WERI-Rb-1 (cell line): ENCODE measurements at regions not wholly inside any gene's neighbourhood (a gene's known extent, or its start where the extent isn't known, plus 50 kb on each side); places are given as distances from the start of the nearest gene placed in this dataset.

Source experiments
- DNase-seq: peaks from one replicate; pipeline ENCODE4 v3.0.0-alpha.2; 2020
- H3K27ac ChIP-seq: fragments of 250-450 bp; sonication (Bioruptor Pico); 2 replicates; pipeline ENCODE4 v1.5.1; 2020; ENCODE audit warnings: mild to moderate bottlenecking, moderate library complexity
- H3K27me3 ChIP-seq: fragments of 250-450 bp; sonication (Bioruptor Pico); 2 replicates; pipeline ENCODE4 v1.5.1; 2021; ENCODE audit warnings: mild to moderate bottlenecking, low read depth, moderate library complexity; ENCODE audit not compliant: insufficient read depth, severe bottlenecking
- H3K36me3 ChIP-seq: fragments of 250-450 bp; sonication (Bioruptor Pico); 2 replicates; pipeline ENCODE4 v1.5.1; 2020; ENCODE audit warnings: mild to moderate bottlenecking, moderate library complexity
- H3K4me3 ChIP-seq: 2 replicates; pipeline ENCODE4 v1.5.1; 2011; ENCODE audit warnings: low read depth, mild to moderate bottlenecking, control low read depth, low read length
- H3K9me3 ChIP-seq: fragments of 250-450 bp; sonication (Bioruptor Pico); 2 replicates; pipeline ENCODE4 v1.5.1; 2021; ENCODE audit warnings: mild to moderate bottlenecking, moderate library complexity; ENCODE audit not compliant: severe bottlenecking
- TF ChIP-seq, protein P1 (sequence below): IDR thresholded peaks from 2 replicates; pipeline ENCODE4 v1.5.1; 2011; ENCODE audit warnings: low read depth, mild to moderate bottlenecking, control low read depth, inconsistent platforms, low read length

GRCh38 chr15:98151096-98151495, 190.6 kb downstream of the ARRDC4 start:
- Histone ChIP-seq H3K4me3 (no peak overlapping the region), H3K27ac (no peak overlapping the region), H3K27me3 (peaks cover 49% of the 10 kb centered on the region), H3K9me3 (no peaks in the 10 kb centered on the region), H3K36me3 (no peaks in the 10 kb centered on the region)
- DNase-seq, result no peak
- TF ChIP-seq, protein P1, sequence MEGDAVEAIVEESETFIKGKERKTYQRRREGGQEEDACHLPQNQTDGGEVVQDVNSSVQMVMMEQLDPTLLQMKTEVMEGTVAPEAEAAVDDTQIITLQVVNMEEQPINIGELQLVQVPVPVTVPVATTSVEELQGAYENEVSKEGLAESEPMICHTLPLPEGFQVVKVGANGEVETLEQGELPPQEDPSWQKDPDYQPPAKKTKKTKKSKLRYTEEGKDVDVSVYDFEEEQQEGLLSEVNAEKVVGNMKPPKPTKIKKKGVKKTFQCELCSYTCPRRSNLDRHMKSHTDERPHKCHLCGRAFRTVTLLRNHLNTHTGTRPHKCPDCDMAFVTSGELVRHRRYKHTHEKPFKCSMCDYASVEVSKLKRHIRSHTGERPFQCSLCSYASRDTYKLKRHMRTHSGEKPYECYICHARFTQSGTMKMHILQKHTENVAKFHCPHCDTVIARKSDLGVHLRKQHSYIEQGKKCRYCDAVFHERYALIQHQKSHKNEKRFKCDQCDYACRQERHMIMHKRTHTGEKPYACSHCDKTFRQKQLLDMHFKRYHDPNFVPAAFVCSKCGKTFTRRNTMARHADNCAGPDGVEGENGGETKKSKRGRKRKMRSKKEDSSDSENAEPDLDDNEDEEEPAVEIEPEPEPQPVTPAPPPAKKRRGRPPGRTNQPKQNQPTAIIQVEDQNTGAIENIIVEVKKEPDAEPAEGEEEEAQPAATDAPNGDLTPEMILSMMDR, result no peak

DNA sequence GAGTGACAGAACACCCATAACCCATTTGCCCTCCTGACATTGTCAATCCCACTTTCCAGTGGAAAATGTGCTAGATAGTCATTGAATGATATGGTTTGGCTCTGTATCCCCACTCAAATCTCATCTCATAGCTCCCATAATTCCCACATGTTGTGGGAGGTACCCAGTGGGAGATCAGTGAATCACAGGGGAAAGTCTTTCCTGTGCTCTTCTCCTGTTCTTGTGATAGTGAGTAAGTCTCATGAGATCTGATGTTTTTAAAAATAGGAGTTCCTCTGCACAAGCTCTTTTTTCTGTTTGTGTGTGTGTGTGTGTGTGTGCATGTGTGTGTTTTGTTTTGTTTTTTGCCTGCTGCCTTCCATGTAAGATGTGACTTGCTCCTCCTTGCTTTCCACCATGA, 191.7 kb downstream of the ARRDC4 start:
- Histone ChIP-seq H3K27me3 (peaks cover 39% of the 10 kb centered on the region), H3K9me3 (no peaks in the 10 kb centered on the region), H3K4me3 (no peak overlapping the region), H3K36me3 (no peaks in the 10 kb centered on the region), H3K27ac (no peak overlapping the region)
- TF ChIP-seq, protein P1, result no peak
- DNase-seq, result no peak

DNA sequence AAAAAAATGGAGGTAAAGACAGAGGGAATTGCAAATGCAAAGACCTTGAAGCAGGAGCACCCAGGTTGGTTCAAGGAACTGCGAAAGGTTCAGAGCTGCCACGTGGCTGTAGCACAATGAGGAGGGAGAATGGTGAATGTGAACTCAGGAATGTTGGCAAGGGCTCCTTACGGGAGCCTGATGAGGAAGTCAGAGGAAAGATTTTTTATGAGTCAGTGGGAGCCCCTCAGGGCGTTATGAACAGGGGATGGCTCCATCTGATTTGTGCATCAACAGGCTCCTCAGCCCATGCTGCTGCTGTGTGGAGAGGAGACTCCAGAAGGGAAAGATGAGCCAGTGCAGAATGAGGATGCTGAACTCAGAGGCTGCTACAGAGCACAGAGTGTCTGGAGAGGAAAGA, 194.4 kb downstream of the ARRDC4 start:
- TF ChIP-seq, protein P1, result no peak
- H3K36me3 ChIP-seq, result no peaks in the 10 kb centered on the region
- H3K4me3 ChIP-seq, result no peak overlapping the region
- no peak overlapping the region for H3K27ac ChIP-seq
- no peak for DNase-seq
- peaks cover 28% of the 10 kb centered on the region for H3K27me3 ChIP-seq
- H3K9me3 ChIP-seq, result no peaks in the 10 kb centered on the region

- no peak overlapping the region for H3K4me3 ChIP-seq
- TF ChIP-seq, protein P1, result no peak
- no peaks in the 10 kb centered on the region for H3K36me3 ChIP-seq
- no peaks in the 10 kb centered on the region for H3K9me3 ChIP-seq
- H3K27me3 ChIP-seq, result peaks cover 31% of the 10 kb centered on the region
- no peak for DNase-seq
- no peak overlapping the region for H3K27ac ChIP-seq
Measured at GRCh38 chr15:98155356-98155755, 194.9 kb downstream of the ARRDC4 start.

DNA sequence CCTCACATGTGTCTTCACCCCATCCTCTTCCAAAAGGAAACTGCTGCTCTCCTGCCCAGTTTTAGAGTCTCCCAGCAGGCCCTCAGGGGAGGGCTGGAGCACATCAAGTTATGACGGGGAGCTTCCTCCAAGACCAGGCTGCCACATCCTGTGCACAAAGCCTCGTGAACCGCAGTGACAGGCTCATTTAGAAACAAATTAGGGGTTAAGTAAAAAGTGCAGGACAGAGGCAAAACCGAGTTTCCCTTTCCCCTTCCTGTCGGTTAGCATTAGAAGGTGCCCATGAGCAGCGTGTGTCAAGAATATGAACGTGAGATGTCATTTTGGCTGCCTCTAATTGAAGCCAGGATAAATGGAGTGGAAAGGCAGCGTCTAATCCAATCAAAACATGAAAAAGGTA, 199.7 kb downstream of the ARRDC4 start:
- Histone ChIP-seq H3K9me3 (no peaks in the 10 kb centered on the region), H3K36me3 (no peaks in the 10 kb centered on the region), H3K4me3 (no peak overlapping the region), H3K27ac (no peak overlapping the region), H3K27me3 (peaks cover 57% of the 10 kb centered on the region)
- no peak for DNase-seq
- TF ChIP-seq, protein P1, result no peak

DNA sequence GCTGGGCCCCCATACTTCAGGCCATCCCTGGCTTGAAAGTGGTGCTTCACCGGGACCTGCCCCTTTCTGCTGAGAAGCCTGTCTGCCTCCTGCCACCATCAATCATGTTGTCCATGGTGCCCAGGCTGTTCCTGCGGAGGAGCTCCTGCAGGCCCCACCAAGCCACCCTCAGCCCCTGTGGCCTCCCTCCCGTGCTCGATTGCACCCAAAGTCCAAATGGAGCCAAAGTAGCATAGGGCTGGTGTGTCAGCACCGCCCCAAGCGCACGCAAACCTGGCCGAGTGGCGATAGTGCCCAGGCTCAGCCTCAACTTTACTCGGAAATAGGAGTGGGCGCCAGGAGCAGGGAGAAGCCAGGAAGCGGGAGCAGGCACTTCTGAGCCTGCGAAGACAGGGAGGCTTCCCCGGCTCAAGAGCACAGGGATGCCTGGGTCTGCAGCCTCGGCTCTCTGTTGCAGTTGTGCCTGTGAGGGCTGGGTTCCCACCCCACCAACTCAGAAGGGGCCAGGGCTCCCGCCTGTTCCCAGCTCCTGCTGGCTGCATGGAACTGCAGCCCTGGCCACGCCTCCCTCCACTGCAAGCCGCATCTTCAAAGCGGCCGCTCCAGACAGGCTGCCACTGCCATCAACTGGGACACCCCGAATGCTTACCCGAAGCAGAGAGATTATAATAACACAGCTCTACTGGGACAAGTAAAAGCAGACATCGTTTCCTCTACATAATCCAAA, 203.0 kb downstream of the ARRDC4 start:
- H3K36me3 ChIP-seq, result no peaks in the 10 kb centered on the region
- H3K27me3 ChIP-seq, result peaks cover 82% of the 10 kb centered on the region
- no peak overlapping the region for H3K27ac ChIP-seq
- TF ChIP-seq, protein P1, result no peak
- DNase-seq, result no peak
- H3K9me3 ChIP-seq, result no peaks in the 10 kb centered on the region
- no peak overlapping the region for H3K4me3 ChIP-seq
